T-helper 17 cell (primary cell): ENCODE measurements at regions not wholly inside any gene's neighbourhood (a gene's known extent, or its start where the extent isn't known, plus 50 kb on each side); places are given as distances from the start of the nearest gene placed in this dataset.
A peak's percentile ranks its signal among the peaks of the same experiment; 100 is the strongest.

ENCODE experiments used
- ATAC-seq: fragments of 150-1000 bp; cut with Tn5 transposase; 2 replicates; pipeline ENCODE4 v1.10.0; 2021; ENCODE audit warnings: mild to moderate bottlenecking, moderate library complexity
- DNase-seq, 3 donors: peaks; one replicate each; pipeline versions ENCODE4 v3.0.0 to v3.0.0-alpha.2; 2020 to 2021
- H3K9me3 ChIP-seq: one replicate; pipeline ENCODE4 v1.7.0; 2013; ENCODE audit warnings: low read length, mild to moderate bottlenecking; ENCODE audit not compliant: control insufficient read depth, poor library complexity, severe bottlenecking
- H3K27ac Mint-ChIP-seq: one replicate; pipeline ENCODE4 v1.8.0; 2022; ENCODE audit warnings: mild to moderate bottlenecking, moderate library complexity, mixed read lengths
- H3K27me3 Mint-ChIP-seq: one replicate; pipeline ENCODE4 v1.8.0; 2022; ENCODE audit warnings: mixed read lengths
- H3K36me3 Mint-ChIP-seq: one replicate; pipeline ENCODE4 v1.8.0; 2022; ENCODE audit warnings: low read depth, mixed read lengths
- H3K4me1 Mint-ChIP-seq: one replicate; pipeline ENCODE4 v1.8.0; 2022; ENCODE audit warnings: mild to moderate bottlenecking, mixed read lengths
- H3K4me3 Mint-ChIP-seq: one replicate; pipeline ENCODE4 v1.8.0; 2022; ENCODE audit warnings: mild to moderate bottlenecking, moderate library complexity, mixed read lengths

DNA sequence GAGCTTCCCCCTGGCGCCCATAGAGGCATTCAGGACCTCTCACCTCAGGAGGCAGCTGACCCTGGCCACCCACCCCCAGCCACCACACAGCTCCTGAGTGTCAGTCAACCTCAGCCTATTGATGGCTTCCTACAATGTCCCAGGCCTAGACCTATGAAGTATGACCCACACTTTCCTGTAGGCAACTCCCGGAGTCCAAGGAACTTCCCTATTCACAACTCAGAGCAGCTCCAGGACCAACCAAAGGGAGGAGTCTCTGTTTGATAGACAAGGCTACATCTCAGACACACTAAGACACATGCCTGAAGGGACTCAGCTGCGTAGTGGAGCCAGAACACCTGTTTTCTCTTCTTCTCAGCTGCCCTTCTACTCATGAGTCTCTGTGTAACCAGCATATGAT is 169.1 kb downstream of the MAFB start:
- peaks cover 14% of the 10 kb centered on the region for H3K27me3 Mint-ChIP-seq
- DNase-seq, result no peak
- ATAC-seq, result no peak
- no peaks in the 10 kb centered on the region for H3K4me1 Mint-ChIP-seq
- no peak overlapping the region for H3K27ac Mint-ChIP-seq
- H3K4me3 Mint-ChIP-seq, result no peak overlapping the region
- H3K36me3 Mint-ChIP-seq, result no peaks in the 10 kb centered on the region
- H3K9me3 ChIP-seq, result no peaks in the 10 kb centered on the region

DNA sequence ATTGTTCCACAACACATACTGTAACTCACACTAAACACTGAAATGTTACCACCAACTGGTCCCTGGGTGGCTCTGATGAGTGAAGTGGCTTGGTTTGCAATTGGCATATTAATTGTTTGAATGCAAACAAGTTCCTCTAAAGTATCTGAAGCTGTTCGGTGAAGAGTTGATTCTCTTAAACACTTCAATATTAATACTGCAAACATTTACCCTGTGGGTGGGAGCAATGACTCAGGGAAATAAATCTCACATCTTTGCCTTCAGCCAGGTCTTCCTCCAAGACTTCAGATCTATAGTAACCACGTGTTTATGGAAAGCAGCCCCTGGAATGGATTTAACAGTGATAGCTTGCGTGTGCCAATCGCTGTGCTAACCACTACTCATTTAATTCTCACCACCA is 176.0 kb downstream of the MAFB start:
- H3K27ac Mint-ChIP-seq, result no peak overlapping the region
- DNase-seq (no peak), ATAC-seq (no peak)
- H3K27me3 Mint-ChIP-seq, result peaks cover 11% of the 10 kb centered on the region
- H3K4me1 Mint-ChIP-seq, result no peaks in the 10 kb centered on the region
- H3K4me3 Mint-ChIP-seq, result no peak overlapping the region
- no peaks in the 10 kb centered on the region for H3K36me3 Mint-ChIP-seq
- no peaks in the 10 kb centered on the region for H3K9me3 ChIP-seq

DNA sequence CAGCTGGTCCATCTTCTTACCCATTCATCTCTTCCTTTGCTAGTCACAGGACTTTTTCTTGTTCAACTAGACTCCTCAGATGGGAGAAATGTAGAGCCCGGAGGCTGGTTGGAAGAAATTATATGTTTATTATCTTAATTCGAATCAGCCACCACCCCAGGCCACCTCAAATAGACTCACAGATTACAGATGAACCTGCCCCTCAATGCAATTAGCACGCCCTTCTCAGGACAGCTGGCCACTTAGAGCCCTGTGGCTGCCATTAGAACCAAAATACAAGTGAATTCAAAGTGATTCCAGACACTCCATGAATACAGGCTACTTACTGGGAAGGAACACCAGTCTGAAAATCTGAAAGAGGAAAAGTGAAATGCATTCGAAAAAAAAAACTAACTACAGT is 176.4 kb downstream of the MAFB start:
- Mint-ChIP-seq H3K4me1 (no peaks in the 10 kb centered on the region), H3K27ac (no peak overlapping the region), H3K36me3 (no peaks in the 10 kb centered on the region), H3K4me3 (no peak overlapping the region), H3K27me3 (peaks cover 10% of the 10 kb centered on the region)
- no peaks in the 10 kb centered on the region for H3K9me3 ChIP-seq
- DNase-seq (no peak), ATAC-seq (no peak)

DNA sequence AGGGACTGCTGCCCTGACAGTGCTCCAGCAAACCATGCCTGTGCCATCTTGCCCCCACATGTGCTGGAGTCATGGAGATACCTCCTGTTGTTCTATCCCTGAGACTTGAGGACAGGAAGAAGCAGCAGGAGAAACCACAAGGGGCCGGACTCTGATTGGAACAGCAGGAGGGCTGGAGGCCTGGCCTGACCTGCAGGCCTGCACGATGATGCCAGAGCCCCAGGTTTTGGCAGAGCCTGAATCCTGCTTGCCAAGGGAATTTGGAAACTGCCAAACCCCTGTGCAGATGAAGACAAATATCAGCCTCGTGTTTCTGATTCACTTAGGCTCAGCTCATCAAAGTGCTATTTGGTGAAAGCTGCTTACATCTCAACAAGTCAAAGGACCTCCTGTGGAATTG is 177.6 kb downstream of the MAFB start:
- no peaks in the 10 kb centered on the region for H3K9me3 ChIP-seq
- Mint-ChIP-seq H3K27me3 (no peaks in the 10 kb centered on the region), H3K36me3 (no peaks in the 10 kb centered on the region), H3K4me1 (no peaks in the 10 kb centered on the region), H3K27ac (no peak overlapping the region), H3K4me3 (no peak overlapping the region)
- DNase-seq, result no peak
- ATAC-seq, result no peak

DNA sequence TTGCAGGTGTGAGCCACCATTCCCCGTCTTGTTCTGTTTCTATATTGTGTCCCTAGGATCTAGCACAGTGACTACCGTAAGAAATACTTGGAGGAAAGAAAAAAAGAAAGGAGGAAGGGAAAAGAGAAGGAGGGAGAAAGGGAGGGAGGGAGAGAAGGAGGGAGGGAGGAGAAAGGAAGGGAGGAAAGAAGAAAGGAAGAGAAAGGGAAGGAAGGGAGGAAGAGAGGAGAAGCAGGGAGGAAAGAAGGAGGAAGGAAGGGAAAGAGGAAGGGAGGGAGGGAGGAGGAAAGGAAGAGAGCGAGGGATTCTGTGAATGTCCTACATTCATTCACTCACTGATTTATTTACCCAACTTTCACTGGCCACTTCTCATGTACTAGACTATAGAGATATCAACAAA is 178.4 kb downstream of the MAFB start:
- H3K4me3 Mint-ChIP-seq, result no peak overlapping the region
- no peak for DNase-seq
- no peak for ATAC-seq
- no peaks in the 10 kb centered on the region for H3K36me3 Mint-ChIP-seq
- no peaks in the 10 kb centered on the region for H3K27me3 Mint-ChIP-seq
- no peak overlapping the region for H3K27ac Mint-ChIP-seq
- H3K9me3 ChIP-seq, result no peaks in the 10 kb centered on the region
- H3K4me1 Mint-ChIP-seq, result no peaks in the 10 kb centered on the region

DNA sequence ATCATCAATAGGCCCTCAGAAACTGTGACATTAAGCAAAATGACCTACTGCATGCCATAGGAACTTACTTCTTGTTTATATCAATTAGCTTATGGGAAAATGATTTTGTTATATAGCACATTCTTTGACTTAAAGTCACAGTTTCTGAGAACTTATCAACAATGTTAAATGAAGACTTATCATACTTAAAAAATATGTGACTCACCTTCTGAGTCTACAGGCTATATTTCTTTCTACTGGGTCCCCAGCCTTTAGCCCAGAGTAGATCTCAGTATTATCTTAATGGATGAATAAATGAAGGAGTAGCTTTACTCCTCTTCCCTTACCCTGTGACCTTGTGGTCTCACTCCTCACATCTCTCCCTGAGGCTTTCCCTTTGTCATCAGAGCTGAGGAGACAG is 180.2 kb downstream of the MAFB start:
- no peaks in the 10 kb centered on the region for H3K9me3 ChIP-seq
- Mint-ChIP-seq H3K27ac (no peak overlapping the region), H3K27me3 (no peaks in the 10 kb centered on the region), H3K36me3 (no peaks in the 10 kb centered on the region), H3K4me1 (no peaks in the 10 kb centered on the region), H3K4me3 (no peak overlapping the region)
- ATAC-seq (no peak), DNase-seq (no peak)

DNA sequence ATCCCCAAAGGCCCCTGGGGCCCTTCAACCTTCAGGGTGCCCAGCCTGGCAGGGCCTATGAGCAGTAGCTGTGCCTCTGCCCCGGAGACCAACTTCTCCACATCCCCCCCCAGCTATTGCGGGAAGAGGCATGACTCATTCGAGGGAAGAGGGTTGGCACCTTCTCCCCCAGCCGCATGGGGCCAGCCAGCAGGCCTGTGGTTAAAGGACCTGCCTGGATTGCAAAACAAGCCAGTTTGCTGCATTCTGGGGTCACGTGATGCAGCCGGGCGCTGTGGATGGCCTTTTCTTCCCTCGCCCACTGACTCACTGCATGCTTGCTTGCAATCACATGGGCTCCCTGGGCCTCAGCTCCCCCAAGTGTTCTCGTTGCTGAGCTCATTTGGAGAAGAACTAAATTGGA is 182.5 kb downstream of the MAFB start:
- H3K36me3 Mint-ChIP-seq, result no peaks in the 10 kb centered on the region
- no peak overlapping the region for H3K4me3 Mint-ChIP-seq
- H3K27me3 Mint-ChIP-seq, result no peaks in the 10 kb centered on the region
- no peak for DNase-seq
- peak; percentile 44 for ATAC-seq
- H3K4me1 Mint-ChIP-seq, result no peaks in the 10 kb centered on the region
- no peak overlapping the region for H3K27ac Mint-ChIP-seq
- no peaks in the 10 kb centered on the region for H3K9me3 ChIP-seq

DNA sequence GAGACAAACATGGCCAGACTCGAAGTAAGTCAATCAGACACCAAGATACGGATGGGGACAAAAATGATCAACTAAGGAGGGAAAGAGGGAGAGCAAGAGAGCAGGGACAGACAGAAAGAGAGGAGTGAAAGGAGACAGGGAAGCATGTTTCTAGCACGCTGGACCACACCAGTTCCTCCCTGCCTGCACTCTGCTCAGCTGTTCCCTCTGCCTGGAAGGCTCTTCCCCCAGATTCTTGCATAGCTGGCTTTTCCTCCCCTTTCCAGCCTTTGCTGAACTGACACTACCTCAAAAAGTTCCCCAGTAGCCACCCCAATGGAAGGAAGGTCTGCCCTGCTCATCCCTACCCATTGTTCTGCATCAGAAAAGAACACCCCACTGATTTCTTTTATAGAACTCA is 185.9 kb downstream of the MAFB start:
- Mint-ChIP-seq H3K4me1 (no peaks in the 10 kb centered on the region), H3K36me3 (no peaks in the 10 kb centered on the region), H3K4me3 (no peak overlapping the region), H3K27ac (no peak overlapping the region), H3K27me3 (no peaks in the 10 kb centered on the region)
- no peaks in the 10 kb centered on the region for H3K9me3 ChIP-seq
- no peak for DNase-seq
- no peak for ATAC-seq

DNA sequence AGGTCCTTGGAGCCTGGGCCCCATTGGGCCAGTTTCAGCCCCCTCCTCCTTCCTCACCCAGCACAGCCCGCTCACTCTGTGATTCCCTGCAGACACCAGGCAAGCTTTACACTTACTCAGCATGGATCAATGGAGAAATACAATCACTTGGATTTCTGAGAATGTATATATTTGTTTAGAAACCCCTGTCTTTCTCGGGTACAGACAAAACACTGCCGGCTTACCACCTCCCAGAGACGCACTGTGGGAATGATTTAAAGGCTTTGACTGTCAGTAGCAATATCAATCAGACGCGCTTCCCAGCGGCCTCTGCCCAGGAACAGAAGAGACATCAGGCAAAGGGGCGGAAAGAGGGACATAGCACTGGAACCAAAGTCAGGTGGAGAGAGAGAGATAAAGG is 186.5 kb downstream of the MAFB start:
- no peak for ATAC-seq
- Mint-ChIP-seq H3K27ac (no peak overlapping the region), H3K27me3 (no peaks in the 10 kb centered on the region), H3K4me1 (no peaks in the 10 kb centered on the region), H3K4me3 (no peak overlapping the region), H3K36me3 (no peaks in the 10 kb centered on the region)
- DNase-seq, result no peak
- no peaks in the 10 kb centered on the region for H3K9me3 ChIP-seq

DNA sequence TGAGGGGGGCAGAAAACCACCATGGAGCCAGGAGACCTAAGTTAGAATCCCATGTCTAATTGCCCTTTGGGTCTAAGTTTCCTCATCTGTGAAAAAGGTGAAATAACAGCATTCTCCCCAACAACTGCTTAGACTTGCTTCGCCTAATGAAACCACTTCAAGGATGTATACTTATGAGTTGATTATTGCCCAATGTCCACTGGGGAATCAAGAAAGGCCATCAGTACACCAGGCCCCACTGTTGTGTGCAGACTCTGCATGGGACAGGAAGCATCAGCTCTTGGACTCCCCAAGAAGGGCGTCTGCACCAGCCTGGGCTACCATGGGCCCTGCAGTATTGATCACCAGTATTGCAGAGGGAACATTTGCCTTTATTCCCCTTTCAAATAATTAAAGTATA is 189.6 kb downstream of the MAFB start:
- H3K4me3 Mint-ChIP-seq, result no peak overlapping the region
- H3K27me3 Mint-ChIP-seq, result no peaks in the 10 kb centered on the region
- DNase-seq, result no peak
- no peaks in the 10 kb centered on the region for H3K36me3 Mint-ChIP-seq
- ATAC-seq, result no peak
- H3K27ac Mint-ChIP-seq, result no peak overlapping the region
- H3K9me3 ChIP-seq, result no peaks in the 10 kb centered on the region
- no peaks in the 10 kb centered on the region for H3K4me1 Mint-ChIP-seq

DNA sequence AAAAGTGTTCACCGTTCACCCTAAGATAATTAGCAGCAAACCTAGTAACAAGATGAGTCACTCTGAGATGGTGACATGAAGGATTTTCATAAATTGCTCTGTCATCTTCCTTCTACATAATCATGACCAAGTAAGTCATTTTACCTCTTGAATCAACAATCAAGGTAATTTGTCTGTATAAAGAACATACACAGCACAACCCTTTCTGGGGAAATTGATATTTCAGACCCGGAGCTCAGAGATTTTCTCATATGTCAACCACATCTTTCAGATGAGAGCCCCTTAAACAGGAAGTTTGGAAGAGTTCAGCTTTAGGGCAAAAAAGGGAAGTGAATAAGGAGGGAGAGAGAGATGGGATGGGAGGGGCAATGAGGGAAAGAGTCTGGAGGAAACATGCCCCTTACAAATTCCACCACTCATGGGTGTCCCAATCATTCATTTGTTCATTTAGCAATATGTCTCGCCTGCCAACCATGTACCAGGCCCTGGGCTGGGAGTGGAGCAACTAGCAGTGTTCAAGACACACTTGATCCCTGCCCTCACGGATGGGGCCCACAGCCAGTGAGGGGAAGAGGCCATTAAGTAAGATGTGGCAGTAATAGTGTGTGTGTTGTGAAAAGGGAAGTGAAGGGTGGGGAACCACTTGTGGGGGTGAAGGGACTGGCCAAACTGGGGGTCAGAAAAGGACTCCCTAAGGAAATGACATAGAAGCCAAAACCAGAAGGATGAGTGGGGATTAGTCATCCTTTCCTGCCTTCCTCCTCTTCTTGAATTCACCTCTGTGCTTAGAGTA is 190.9 kb downstream of the MAFB start:
- DNase-seq (no peak), ATAC-seq (peak; percentile 27)
- Mint-ChIP-seq H3K4me1 (no peaks in the 10 kb centered on the region), H3K27ac (no peak overlapping the region), H3K4me3 (no peak overlapping the region), H3K27me3 (no peaks in the 10 kb centered on the region), H3K36me3 (no peaks in the 10 kb centered on the region)
- no peaks in the 10 kb centered on the region for H3K9me3 ChIP-seq

DNA sequence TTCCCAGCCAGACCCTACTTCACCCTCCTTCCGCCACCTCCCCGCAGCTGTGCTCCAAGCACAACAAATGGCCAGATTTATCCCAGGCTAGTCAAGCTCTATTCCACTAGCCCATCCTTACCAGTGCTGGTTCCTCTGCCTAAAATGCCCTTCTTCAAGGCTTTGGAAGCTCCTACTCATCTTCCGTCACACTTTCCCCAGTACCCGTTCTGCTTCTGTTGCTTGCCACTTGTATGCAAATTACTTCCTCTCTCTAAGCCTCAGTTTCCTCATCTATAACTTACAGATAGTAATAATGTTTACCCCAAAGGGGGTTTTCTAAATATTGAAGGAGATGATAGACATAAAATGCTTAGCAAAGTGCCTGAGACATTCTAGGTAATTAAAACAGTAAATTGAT is 193.1 kb downstream of the MAFB start:
- DNase-seq (no peak), ATAC-seq (no peak)
- no peaks in the 10 kb centered on the region for H3K4me1 Mint-ChIP-seq

DNA sequence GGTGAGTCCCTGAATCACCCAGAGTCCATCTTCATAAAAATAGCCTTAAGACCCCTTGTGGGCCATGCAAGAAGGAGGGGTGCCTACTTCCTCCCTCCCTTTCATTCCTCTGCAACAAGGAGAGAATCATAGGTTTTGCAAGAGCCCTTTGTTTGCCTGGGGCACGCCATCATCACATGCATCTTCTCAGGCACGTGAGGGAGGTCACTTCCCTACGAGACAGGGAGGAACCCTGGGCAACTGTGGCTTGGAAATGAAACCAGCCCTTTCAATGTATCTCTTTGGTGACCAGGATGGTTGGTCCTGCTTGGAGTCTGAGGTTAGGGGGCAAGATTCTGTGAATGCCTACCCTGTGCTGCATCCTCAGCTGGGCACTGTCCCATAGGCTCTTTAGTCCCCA is 194.8 kb downstream of the MAFB start:
- no peaks in the 10 kb centered on the region for H3K9me3 ChIP-seq
- no peak overlapping the region for H3K4me3 Mint-ChIP-seq
- no peak overlapping the region for H3K27ac Mint-ChIP-seq
- ATAC-seq (no peak), DNase-seq (no peak)
- H3K27me3 Mint-ChIP-seq, result no peaks in the 10 kb centered on the region
- H3K36me3 Mint-ChIP-seq, result no peaks in the 10 kb centered on the region
- no peaks in the 10 kb centered on the region for H3K4me1 Mint-ChIP-seq

More for the DNA sequence above, 193.1 kb downstream of the MAFB start:
- Mint-ChIP-seq H3K4me3 (no peak overlapping the region), H3K27me3 (no peaks in the 10 kb centered on the region), H3K36me3 (no peaks in the 10 kb centered on the region), H3K27ac (no peak overlapping the region)
- H3K9me3 ChIP-seq, result no peaks in the 10 kb centered on the region

DNA sequence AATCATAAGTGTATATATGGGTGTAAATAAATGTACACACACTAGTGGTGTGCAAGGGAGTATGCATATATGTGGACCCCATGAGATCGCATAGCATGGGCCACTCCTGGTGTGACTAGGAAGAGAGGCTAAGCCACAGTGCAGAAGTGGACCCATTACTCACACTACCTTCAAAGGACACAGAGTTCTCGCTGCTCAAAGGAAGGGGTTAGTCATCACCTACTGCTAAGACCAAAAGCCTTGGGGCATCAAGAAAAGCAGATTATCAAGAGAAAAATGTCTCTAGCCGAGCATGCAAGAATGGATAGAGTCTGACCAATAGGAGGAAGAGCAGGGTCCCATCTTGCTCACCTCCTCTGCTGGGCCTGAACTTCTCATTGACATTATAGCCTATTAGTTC is 195.5 kb downstream of the MAFB start:
- no peak overlapping the region for H3K4me3 Mint-ChIP-seq
- no peak overlapping the region for H3K27ac Mint-ChIP-seq
- no peaks in the 10 kb centered on the region for H3K9me3 ChIP-seq
- H3K4me1 Mint-ChIP-seq, result no peaks in the 10 kb centered on the region
- no peaks in the 10 kb centered on the region for H3K36me3 Mint-ChIP-seq
- DNase-seq (no peak), ATAC-seq (peak; percentile 33)
- no peaks in the 10 kb centered on the region for H3K27me3 Mint-ChIP-seq
